Stimulated activated CD8-positive, alpha-beta memory T cell treated with anti-CD3 and anti-CD28 coated beads, Interleukin-4, amount 100 ng/mL, for 48 hours (primary cell): ENCODE measurements at regions not wholly inside any gene's neighbourhood (a gene's known extent, or its start where the extent isn't known, plus 50 kb on each side); places are given as distances from the start of the nearest gene placed in this dataset.

Experiments
- DNase-seq: peaks from one replicate; pipeline ENCODE4 v3.0.0-alpha.2; 2020

DNA sequence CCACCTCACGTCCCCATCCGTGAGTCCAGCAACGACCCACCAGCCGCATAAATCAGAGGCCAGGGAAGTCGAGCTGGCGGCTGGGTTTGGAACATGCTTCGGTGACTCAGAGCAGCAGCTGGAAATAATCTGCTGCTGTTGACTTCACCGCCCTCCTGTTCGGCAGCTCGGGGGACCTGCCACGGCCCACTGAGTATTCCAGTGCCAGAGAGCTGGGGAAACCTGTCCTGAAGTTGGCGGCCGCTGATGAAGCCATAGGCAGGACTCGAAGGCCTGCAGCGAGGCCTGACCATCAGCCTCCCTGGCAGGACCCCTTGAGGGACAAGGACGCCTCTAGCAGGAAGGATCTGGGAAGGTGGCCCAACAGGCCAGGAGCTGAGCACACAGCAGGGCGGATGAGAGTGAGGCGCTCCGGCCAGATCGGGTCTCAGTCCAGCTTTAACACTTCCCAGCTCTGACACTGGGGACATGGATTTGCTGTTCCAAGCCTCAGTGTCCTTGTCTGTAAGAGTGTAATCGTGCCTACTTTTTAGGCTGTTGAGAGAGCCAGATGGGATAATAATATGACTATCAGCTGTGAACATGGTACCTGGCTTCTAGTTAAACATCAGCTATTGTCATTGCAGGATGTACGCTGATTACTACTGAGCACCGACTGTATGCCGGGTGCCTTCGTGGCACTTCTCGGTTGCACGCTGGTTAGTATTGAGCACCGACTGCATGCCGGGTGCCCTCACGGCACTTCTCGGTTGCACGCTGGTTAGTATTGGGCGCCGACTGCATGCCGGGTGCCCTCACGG, 50.4 kb upstream of the CIBAR2 start:
- DNase-seq = no peak

DNA sequence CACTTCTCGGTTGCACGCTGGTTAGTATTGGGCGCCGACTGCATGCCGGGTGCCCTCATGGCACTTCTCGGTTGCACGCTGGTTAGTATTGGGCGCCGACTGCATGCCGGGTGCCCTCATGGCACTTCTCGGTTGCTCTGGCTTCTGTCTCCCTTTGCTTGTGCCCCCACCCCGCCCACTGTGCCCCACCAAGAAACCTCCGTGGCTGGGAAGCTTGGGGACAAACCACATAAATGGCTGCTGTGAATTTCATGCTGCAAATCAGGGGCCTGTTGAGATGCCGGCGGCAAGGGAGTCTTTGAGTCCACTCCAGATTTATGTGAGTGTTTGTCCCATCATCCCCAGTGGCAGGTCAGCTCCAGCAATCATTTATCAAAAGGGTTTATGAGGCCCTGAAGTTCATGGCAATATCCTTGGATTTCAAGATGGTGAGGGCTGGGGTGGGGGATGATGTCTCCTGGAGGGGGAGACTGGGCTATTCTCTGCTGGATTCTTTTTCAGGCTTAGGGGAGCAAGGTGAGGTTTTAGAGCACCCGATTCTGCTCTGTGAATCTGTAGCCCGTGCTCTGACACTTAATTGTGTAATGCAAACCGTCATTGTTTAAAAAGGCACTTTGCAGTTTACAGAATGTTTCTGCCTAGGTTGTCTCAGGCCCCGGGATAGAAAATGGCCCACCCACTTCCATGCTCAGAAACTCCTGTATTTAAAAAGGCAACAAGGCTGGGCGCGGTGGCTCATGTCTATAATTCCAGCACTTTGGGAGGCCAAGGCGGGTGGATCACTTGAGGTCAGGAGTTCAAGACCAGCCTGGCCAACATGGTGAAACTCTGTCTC, 51.2 kb upstream of the CIBAR2 start:
- no peak for DNase-seq

DNA sequence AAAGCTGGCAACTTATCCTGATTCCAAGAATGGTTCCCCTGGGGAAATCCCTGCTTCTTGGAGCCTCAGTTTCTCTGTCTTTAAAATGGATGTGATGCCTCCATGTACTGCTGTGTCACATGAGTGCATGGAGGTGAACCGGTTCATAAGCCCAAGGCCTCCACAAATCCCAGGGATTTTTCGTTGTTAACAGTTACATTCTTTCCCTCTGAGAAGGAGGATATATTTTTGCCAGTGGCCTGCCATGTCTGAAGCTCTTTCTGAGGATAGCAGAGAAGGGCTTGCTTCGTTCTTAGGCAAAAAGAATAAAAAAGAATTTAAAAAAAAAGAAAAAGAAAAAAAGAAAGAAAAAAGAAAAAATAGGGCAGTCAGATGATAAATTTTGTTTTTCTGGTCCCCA, 52.2 kb upstream of the CIBAR2 start:
- DNase-seq = no peak

DNA sequence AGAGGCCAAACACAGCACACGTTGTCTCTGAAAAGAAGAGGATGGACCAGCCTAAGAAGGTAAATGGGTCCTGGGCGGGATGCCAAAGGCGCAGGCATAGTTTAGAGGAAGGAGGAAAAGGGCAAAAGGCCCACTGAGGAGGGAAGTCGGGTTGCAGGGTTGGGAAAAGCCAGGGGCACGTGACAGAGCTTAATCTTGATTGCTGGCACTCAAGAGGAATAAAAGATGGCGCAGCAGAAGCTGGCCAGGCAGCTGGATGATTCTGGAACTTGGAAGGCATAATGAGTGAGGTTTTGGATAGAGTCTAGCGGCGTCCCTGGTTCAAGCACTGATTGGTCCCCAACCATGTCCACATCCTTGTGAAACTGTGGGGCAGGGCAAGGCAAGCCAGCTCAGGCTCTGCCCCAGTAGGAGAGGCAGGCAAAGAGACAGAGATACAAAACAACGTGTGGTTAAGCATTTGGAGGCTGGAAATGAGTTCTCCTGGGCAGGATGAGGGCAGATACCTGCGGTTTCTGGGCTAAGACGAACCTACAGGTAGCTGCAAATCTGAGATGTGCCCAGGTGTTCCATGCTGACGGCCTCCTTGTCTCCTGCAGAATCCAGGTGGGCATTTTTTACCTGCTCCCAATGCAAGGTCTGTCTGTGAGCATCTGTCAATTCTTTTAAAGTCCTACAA, 52.7 kb upstream of the CIBAR2 start:
- no peak for DNase-seq

DNA sequence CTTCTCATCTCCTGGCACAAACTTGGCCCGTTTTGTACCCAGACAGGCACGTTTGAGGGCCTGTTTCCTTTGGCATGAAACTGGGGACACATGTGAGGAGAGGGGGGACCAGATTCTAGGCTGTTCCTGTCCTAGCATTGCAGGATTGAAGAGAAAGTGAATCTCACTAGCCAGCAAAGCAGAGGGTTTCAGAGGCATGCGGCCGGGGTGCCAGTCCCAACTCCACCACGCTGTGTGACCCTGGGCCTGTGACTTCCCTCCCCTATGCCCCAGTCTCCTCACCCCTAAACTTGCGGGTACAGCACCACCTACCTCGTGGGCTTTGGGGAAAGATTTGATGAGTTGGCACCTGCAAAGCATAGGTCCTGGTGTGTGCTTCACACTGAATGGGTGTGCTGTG, 53.5 kb upstream of the CIBAR2 start:
- DNase-seq = no peak

DNA sequence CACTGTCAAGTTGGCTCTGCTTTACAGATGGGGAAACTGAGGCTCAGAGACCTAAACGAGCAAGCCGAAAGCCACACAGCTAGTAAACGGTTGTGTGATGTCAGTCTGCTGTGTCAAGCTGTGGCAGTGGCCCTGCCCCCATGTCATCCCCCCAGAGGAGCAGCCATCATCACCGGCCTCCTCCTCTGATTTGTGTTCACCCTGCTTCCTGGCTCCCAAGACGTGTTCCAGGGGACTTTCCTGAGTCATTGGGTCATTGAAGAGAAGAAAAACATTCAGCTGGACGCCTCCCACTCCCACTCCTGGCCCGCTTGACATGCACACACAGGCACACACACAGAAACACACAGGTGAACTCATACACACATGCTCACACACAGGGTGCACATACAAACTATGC, 54.0 kb upstream of the CIBAR2 start:
- no peak for DNase-seq

DNA sequence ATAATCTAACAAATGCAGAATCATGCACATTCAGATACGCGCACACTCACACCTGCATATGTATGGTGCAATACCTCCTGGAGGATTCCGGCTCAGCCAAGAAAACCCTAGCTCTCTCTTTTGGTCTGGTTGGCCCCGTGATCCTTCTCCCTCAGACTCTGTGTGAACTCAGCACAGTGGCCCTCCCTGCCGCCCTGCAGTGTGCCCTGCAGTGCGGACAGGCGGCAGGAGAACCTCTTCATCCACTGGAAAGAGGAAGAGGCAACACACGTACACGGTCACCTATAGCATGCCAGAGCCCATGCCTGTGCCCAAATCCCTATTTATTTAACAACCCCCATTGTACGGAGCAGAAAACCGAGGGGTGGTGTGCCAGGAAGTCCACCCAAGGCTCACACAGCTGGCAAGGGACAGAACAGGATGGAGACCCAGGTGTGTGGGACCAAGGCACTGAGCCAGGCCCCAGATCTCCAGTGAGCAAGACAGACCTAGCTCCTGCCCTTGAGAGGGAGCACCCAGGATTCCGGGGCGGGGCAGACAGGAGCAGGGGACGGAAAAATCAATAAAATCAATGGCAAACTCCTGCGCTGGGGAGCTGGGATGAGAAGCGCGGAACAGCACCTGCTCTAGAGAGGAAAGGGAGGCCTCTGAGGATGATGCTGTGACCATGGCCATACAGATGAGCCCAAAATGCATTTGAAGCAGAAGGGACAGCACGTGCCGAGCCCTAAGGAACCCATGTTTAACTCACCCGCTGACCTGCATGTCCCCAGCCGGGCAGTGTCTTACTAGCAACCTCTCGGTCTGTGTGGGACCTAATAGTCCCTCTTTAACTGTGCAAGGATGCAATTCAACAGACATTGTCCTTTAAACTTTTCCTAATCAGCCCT, 54.7 kb upstream of the CIBAR2 start:
- DNase-seq = no peak

DNA sequence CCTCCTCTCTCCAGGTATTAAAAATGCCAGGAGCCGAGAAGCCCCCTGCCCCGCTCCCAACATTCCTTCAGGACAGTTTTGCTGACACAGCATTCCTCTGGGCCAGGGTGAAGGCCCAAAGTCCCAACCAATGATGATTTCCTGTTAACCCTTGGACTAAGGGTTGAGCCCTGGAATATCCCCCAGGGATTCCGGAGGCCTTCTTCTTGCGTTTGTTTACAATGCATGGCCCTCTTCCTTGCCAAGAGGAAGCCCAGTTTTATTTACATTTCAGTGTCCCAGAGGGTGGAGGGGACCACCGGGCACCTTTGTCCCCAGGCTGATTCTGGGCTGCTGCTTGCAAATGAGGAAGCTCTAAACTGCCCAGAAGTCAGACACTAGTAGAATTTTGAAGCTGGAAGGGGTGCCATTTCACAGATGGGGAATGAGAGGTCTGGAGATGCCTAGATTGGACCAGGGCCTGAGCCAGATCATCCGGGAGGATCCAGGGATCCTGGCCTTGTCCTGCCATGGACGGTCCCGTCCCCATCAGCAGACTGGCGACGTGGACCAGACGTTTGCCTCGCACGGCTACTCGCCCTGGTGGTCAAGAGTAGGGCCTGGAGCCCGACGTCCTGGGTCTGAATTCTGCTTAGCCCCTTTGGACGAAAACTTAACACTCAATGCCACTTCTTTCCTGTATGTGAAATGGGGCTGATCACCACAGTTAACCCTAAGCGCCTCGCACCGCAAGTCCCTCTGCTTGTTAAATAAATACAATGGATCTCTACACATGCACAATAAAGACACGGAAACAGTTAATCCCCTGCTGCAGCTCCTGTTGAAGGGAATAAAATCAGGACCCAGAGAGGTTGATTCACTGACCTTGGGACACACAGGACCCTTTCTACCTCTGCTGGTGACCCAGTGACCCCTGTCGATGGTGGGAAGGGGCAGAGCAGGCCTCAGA, 55.6 kb upstream of the CIBAR2 start:
- no peak for DNase-seq

DNA sequence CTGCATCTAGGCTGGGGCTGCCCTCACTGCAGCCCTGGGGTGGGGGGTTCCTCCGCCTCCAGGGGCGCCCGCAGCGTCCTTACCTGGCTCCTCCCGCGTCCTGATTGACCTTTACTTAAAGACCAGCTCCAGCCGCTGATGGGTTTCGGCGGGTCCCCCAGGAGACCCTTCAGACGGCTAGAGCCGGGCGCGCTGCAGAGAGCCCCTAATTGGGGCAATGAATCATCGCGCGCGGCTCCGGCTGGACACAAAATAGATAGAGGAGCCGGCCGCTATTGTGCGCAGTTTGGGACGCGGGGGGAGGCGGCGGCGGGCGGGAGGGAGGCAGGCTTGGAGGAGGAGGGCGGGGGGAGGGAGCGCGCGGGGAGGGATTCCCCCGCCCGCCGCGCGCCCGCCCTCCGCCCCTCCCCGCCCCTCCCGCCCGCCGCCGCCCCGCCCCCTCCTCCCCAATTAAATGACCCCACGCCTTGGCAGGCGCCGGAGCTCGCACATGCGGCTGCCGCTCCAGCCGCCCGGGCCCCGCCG, 56.5 kb upstream of the CIBAR2 start:
- DNase-seq = no peak

DNA sequence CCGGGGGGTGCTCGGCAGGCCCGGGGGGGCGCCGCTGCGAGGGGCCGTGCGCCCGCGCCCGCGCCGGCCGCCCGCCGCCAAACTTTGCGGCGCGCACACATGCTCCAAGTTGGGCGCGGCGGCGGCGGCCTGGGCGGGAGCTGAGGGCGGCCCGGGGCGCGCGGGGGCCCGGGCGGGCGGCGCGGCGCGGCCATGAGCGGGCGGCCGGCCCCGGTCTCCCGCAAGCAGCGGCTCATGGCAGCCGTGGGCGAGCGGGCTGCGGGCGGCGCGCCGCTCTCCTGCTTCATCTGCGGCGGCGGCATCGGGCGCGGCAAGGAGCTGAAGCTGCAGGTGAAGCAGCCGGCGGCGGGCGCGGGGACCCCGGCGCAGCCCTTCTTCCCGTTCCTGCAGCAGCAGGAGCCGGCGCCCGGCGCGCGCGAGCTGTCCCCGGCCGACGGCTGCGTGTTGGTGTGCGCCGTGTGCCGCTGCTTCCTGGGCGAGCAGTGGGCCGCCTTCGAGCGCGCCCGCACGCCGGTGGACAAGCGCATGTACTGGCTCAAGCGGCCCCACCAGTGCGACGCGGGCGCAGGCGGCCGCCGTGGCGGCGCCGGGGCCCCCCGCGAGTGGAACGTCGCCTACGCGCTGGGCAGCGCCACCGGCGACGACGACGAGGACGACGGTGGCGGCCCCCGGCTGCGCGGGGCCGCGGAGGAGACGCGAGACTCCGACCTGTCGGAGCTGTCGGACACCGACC, 57.2 kb upstream of the CIBAR2 start:
- DNase-seq = no peak

DNA sequence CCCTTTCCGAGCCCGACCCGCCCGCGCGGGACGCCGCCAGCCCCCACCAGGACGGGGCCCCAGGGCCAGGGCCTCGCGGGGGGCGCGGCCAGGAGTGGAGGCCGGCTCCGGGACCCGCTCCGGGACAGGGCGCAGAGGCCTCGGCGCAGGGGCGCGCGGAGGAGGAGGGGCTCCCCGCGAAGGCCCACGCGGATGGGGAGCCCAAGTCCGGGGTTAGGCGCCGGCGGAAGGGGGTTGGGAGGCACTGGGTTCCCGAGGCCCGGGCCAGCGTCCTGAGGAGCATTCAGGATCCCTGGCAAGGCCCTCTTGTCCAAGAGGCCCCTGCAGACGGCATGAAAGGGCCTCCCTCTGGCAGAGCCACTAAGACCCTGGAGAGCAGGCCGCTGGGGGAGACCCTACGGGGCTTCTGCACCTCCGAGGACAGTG, 57.8 kb upstream of the CIBAR2 start:
- DNase-seq = no peak

DNA sequence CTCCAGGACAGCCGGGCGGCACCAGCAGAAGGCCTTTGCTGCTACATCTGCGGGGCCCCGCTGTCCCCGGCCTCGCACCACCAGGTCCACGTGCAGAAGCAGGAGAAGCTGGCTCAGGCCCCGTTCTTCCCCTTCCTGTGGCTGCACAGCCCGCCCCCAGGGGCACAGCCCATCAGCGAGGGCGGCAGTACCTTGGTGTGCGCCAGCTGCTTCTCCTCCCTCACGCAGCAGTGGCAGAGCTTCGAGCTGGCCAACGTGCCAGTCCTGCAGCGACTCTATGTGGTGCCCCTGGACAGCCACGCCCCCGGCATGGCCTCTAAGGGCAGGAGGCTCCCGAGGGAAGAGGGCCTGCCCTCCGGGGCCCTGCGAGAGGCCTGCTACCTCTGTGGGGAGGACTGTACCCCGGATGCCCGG, 58.3 kb upstream of the CIBAR2 start:
- no peak for DNase-seq

DNA sequence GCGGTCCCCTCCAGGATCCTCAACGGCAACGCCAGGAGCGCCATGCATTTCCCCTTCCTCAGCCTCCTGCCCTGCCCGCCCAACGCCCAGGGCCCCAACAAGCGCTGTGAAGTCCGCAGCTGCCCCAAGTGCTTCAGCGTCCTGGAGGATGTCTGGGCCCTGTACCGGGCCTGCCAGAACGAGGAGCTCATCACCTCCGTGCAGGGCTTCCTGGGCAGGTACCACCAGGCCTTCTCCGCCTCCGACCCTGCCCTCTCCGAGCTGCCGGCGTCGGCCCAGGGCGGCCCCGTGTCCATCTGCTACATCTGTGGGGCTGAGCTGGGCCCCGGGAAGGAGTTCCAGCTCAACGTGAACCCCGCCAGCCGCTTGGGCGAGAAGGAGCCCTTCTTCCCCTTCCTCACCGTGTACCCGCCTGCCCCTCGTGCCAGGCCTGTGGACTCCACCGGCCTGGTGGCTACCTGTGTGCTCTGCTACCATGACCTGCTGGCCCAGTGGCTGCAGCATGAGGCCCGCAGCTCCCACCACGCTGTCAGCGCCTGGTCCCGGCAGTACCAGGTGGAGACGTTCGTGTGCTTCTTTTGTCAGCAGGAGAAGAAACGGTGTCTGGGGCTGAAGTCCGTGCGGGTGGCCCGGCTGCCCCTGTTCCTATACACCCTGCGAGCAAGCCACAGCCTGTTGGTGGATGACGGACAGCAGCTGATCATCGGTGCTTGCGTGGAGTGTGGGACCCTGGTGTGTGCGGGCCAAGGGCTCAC, 58.9 kb upstream of the CIBAR2 start:
- no peak for DNase-seq

DNA sequence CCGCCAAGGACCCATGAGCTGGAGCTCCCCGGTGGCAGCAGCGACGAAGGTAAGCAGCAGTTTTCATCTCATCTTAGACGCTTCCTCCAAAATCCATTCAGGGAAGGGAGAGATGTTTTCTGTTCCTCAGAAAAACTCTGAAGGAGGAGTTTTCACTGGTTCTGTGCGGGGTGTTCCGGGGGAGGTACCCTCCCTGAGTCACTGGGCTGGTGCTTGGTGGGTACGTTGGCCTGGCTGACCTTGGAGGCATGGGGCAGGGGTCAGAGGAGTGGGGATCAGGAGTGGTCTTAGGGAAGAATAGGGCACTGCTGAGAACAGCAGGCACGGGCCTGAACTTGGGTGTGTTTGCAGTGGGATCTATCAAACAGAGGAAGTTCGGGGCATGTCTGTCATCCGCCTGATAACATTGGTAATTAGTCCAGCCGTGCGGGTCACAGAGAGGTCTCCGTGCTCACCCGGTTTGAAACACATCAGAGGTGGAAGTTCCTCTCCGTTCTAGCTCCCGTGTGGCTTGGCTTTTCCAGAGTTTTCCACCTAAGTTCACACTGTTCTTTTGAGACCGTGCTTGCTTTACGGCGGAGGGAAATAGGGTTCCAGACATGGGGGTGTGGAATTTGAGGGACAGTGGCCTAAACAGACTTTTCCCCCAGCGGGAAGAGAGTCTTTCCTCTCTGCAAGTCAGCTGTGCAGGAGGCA, 59.6 kb upstream of the CIBAR2 start:
- DNase-seq = no peak

DNA sequence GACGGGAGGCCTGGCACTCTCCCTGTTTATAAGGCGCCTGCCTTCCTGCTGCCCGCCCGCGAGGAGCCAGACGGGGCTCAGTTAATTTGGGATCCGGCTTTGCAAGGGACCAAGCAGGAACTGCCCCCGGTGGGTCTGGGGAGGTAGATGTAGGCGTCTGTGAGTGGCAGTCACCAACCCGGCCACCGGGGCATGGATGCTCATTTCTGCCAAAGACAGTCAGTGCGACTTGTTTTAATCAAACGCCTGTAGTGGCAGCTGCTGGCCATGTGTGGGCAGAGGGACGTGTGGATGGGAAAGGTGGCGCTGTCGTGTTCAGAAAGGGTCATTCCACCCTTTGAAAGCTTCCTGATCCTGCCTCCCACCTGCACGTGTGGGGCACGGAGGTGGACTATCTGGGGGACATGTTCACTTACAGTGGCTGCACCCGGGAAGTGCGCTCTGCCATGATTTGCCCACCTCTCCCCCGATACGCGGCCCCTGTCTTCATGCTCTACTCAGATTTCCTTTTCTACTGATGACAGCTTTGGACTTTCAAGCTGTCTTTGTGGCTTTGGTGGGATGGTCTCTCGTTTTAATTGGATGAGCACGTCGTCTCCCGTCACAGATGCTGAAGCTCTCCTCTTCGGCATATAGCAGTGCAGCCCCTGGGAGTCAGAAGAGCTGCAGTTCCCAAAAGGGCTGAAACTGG, 60.3 kb upstream of the CIBAR2 start:
- DNase-seq = no peak

DNA sequence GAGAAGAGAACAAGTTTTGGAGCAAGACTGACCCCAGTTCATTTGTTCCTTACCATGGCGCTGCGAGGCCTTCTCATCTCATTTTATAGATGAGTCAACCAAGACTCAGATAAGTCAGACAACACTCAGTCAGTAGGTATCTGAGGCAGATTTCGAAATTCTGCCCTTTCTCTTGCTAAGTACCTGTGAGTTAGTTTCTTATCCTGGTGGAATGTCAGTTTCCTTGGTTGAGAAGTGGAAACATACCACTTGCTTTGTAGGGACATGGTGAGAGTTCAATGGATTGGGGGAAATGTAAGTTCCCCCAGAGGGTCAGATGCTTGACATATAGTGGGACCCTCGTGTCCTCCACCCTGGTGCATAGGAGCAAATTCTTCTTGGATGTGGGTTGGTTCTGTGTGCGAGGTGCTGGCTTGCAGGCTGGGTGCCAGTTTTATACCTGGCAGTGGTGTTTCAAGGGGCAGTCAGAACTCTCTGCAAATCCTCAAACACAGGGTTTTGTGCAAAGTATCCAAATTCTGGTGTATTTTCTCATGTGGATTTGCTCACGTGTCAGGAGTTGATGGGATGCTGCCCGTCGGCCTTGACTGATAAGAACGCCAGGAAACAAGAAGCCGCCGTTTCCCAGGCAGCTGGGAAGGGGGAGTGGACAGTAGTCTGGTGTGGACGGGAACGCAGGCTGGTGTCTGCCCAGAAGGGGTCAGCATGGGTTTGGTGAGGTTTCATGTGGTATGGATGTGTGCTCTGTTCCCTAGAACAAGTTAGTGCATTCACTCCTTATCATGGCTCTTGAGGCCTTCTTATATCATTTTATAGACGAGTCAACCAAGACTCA, 61.1 kb upstream of the CIBAR2 start:
- no peak for DNase-seq

DNA sequence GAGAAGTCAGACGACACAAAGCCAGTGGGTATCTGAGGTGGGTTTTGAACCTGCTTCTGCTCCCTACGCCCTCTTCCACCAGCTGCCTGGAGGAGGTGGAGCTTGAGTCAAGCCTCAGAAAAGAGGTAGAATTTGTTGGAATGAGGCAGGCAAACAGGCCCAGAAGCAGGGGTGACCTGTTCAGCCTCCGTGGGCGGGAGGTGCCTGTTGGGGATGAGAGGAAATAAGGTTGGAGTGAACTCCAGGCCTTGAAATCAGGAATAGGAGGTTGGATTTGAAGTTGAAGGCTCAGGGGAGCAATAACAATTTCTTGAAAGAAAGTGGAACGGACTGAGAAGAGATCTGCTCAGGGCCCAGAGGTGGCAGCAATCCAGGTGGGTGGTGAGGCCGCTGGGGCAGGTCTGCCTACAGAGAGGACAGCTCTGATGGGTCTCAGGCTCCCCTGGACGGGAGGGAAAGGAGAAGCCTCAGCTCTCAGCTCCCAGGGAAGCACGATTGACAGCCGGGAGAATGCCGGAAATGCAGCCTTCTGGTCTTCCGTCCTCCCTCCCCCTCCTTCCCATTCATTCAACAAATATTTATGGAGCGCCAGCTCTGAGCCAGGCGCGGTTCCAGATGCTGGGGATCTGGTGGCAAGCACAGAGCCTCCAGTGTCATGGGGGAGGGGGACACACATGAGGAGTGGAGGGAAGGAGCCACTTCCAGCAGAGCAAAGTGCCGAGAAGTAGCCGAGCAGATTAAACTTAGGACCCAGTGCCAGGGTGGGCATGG, 61.9 kb upstream of the CIBAR2 start:
- DNase-seq = no peak
